Cardiac fibroblast (primary cell): ENCODE measurements at regions not wholly inside any gene's neighbourhood (a gene's known extent, or its start where the extent isn't known, plus 50 kb on each side); places are given as distances from the start of the nearest gene placed in this dataset.
A peak's percentile ranks its signal among the peaks of the same experiment; 100 is the strongest.

ENCODE experiments used
- DNase-seq, 2 donors: peaks; one replicate each; pipeline versions ENCODE4 v3.0.0 to v3.0.0-alpha.2; 2010; ENCODE audit warnings: low read depth in 2 of 2
- H3K4me3 ChIP-seq, 2 donors: replicated peaks in 1 of 2; 1 replicate in 1 of 2; 2 replicates in 1 of 2; pipeline ENCODE4 v1.5.1; 2011; ENCODE audit warnings: low read depth in 2 of 2, low read length in 2 of 2, mild to moderate bottlenecking in 2 of 2, moderate library complexity in 1 of 2
- TF ChIP-seq, protein P1 (sequence below): IDR thresholded peaks from one replicate; pipeline ENCODE4 v1.5.1; 2011; ENCODE audit warnings: low read depth, mild to moderate bottlenecking, low read length, inconsistent platforms

DNA sequence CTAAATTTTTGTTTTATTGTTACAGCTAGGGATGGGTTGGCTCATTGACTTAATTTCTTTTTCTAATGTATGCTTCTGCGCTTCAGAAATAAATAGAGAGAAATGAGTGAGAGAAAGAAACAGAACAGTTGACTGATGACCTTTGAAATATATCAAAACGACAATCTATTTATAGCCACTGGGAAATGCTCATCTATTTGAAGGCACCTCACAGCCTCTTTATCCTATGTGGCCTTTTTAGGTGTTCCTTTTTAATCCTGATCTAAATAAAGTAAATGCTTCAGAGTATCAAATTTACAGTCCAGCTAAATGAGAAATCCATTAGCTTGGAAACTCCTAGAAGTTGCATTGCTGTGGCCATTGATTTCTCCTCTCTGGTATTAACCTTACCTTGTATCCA lies 943.5 kb upstream of the CITED2 start:
- TF ChIP-seq, protein P1, sequence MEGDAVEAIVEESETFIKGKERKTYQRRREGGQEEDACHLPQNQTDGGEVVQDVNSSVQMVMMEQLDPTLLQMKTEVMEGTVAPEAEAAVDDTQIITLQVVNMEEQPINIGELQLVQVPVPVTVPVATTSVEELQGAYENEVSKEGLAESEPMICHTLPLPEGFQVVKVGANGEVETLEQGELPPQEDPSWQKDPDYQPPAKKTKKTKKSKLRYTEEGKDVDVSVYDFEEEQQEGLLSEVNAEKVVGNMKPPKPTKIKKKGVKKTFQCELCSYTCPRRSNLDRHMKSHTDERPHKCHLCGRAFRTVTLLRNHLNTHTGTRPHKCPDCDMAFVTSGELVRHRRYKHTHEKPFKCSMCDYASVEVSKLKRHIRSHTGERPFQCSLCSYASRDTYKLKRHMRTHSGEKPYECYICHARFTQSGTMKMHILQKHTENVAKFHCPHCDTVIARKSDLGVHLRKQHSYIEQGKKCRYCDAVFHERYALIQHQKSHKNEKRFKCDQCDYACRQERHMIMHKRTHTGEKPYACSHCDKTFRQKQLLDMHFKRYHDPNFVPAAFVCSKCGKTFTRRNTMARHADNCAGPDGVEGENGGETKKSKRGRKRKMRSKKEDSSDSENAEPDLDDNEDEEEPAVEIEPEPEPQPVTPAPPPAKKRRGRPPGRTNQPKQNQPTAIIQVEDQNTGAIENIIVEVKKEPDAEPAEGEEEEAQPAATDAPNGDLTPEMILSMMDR, result no peak
- H3K4me3 ChIP-seq, result no peak overlapping the region
- DNase-seq, result no peak

DNA sequence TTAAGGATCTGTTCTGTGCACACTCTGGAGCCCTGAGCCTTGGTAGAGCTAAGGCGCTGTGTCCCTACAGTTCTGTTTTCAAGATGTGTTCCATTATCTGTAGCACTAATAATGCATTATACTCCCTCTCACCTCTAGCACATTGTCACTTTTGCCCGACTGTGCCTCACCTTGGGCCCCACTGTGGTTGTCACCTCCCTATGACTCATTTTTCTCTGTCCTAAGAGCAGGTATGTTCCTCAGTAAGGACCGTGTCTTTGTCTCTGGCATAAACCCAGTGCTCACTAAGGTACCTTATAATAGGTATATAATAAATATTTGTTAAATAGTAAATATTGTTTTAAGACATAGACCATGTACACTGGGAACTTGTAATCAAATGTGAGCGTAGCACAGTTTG lies 942.5 kb upstream of the CITED2 start:
- DNase-seq, result no peak
- TF ChIP-seq, protein P1, result no peak

DNA sequence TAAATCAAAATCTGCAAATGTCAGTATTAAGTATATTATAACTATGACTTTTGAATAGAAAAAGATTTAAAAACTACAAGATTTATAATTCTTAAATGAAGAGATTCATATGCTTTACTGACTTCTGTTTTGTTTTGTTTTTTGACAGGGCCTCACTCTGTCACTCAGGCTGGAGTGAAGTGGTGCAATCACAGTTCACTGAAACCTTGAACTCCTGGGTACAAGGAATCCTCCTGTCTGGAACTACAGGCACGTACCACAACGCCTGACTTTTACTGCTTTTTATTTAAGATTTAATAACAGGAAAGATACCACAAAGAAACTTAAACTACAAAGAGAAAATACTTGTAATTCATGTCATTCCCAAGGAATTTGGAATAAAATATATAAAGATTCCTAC lies 940.2 kb upstream of the CITED2 start:
- DNase-seq, result no peak
- H3K4me3 ChIP-seq, result no peak overlapping the region
- TF ChIP-seq, protein P1, result no peak

More for the DNA sequence above, 942.5 kb upstream of the CITED2 start:
- no peak overlapping the region for H3K4me3 ChIP-seq

DNA sequence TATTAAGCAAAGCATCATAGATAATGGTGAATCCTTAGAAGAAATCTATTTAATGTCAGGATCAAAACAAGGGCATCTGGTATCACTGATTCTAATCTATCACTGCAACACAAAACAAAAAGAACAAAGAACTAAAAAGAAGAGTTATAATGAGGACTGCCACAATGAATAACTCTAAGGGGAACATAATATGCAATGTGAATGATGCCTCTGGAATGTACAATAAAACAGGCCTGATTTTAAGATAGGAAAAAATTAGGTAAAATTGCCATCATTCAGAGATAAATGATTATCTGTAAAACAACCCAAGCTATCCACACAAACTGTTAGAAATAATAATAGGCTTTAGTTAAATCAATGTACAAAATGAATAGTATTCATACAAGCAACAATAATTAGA lies 936.7 kb upstream of the CITED2 start:
- no peak overlapping the region for H3K4me3 ChIP-seq
- peak in 1 of 2 donors; percentile 9 for DNase-seq
- TF ChIP-seq, protein P1, result no peak

DNA sequence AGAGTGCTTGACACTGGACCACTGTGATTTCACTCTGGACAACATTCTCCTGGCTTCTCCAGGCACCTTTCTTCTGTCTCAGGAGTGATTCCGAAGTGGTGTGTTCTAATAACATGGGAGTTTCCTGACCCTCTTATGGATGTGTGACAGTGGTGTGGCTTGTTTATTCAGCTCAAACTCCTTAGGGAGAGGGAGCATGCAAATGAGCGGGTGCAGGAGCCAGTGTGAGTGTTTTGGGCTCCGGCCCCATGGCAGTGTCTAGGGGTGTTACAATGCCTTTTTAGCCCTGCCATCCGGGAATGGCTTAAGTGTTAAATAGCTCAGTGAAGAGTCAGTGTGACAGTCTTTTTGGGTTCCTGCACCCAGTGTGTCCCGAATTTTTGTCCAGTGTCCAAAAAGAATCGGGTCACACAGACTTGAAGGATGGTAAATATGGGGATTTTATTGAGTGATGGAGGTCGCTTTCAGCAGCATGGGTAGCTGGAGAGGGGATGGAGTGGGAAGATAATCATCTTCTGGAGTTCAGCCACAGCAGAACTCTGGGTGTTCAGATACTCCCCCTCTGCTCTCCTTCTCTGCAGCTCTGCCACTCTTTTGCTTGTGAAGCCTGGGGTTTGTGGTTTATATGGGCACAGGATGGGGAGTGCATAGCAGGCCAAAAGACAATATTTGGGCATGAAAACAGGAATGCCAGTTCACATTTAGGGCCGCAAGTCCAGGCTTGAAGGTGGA lies 928.9 kb upstream of the CITED2 start:
- H3K4me3 ChIP-seq, result no peak overlapping the region
- TF ChIP-seq, protein P1, result no peak
- DNase-seq, result no peak

DNA sequence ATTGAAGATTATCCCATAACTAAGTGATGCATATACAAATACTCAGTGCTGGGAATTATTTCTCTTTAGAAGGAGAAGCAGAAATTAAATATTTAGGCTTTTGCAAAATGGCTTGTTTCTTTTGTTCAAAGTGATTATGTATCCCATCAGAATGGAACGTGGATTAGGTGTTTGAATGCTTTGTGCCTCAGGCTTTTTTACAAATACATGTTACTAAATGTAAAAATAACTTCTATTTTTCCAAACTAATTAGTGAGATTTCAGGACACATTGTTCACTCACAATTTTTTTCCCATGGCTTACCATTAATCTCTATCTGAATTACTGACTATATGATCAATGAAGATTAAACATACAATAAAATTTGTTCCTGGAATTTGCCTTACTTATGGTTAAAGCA lies 925.9 kb upstream of the CITED2 start:
- TF ChIP-seq, protein P1, result no peak
- no peak for DNase-seq
- H3K4me3 ChIP-seq, result no peak overlapping the region

DNA sequence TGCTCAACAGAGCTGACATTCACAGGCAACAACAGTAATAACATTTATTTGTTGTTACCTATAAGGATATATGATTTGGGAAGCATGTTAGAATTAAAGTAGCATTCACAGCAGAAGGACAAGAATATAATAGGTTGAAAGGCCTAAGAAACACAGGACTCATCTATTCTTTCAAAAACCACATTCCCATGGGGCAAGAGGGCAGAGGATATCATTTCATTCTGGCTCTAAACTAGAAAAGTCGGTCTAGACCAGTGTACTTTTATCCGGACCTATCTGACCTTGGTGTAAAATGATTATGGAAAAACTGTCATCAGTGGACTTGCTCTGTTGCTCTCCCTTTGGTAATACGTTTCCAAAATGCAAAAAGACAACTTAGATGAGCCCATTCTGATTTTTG lies 914.7 kb upstream of the CITED2 start:
- TF ChIP-seq, protein P1, result no peak
- no peak for DNase-seq
- no peak overlapping the region for H3K4me3 ChIP-seq
